K562 (cell line): ENCODE measurements at regions not wholly inside any gene's neighbourhood (a gene's known extent, or its start where the extent isn't known, plus 50 kb on each side); places are given as distances from the start of the nearest gene placed in this dataset.

ENCODE experiments used
- ATAC-seq: fragments of 200-7000 bp; cut with Tn5 transposase; 3 replicates; pipeline ENCODE4 v1.9.1; 2020; ENCODE audit warnings: moderate library complexity
- BruUV-seq: library from RNA; stranded (reverse); fragments of 400-500 nt; replicated peaks from 2 replicates; lab custom pipeline; 2021; lab: Mats Ljungman, UMichigan
- CTCF ChIA-PET: fragments of 300-600 bp; formaldehyde crosslinking; extraction: SDS; loops from one replicate; lab custom pipeline; 2021; ENCODE audit warnings: low intra/inter-chr PET ratio; lab: Yijun Ruan, JAX
- POLR2A ChIA-PET: fragments of 300-600, 350-650 bp; sonication (Branson Sonifier 250); formaldehyde crosslinking; extraction: SDS; loops from one replicate; lab custom pipeline; 2021; ENCODE audit warnings: antibody characterized with exemption, inconsistent platforms; lab: Yijun Ruan, JAX
- DNase-seq, 4 experiments: peaks; one replicate each; pipeline versions ENCODE4 v3.0.0 to v3.0.0-alpha.2; 2011 to 2018; ENCODE audit warnings: low spot score in 3 of 4, mixed read lengths in 3 of 4; ENCODE audit errors: extremely low read depth in 1 of 4
- FAIRE-seq: peaks from 2 replicates; lab custom pipeline; 2011; peaks lifted over from hg19 to GRCh38; lab: Jason Lieb, UNC
- H2AFZ ChIP-seq: 2 replicates; pipeline ENCODE4 v1.6.0; 2011; ENCODE audit warnings: low read depth, low read length, control low read depth, inconsistent platforms
- H3K27ac ChIP-seq: fragments of 200-600 bp; 3 replicates; pipeline ENCODE4 v1.8.0; 2011; ENCODE audit warnings: low read depth, mild to moderate bottlenecking, control low read depth, inconsistent platforms, low read length, moderate library complexity, mixed read lengths; ENCODE audit errors: extremely low read depth
- H3K27me3 ChIP-seq, 2 experiments: fragments of 300-600 bp in 1 of 2; 2 replicates in 1 of 2; 3 replicates in 1 of 2; pipeline versions ENCODE4 v1.6.0 to v1.8.0; 2011; ENCODE audit warnings: inconsistent platforms in 2 of 2, low read length in 2 of 2, mild to moderate bottlenecking in 1 of 2, mixed read lengths in 1 of 2, moderate library complexity in 1 of 2; ENCODE audit not compliant: control insufficient read depth in 2 of 2, insufficient read depth in 2 of 2
- H3K36me3 ChIP-seq: fragments of 300-600 bp; 3 replicates; pipeline ENCODE4 v1.8.0; 2011; ENCODE audit warnings: mild to moderate bottlenecking, low read length, inconsistent platforms; ENCODE audit not compliant: control insufficient read depth, insufficient read depth
- H3K4me1 ChIP-seq, 2 experiments: fragments of 200-600 bp in 1 of 2; replicated peaks in 1 of 2; 2 replicates in 1 of 2; 3 replicates in 1 of 2; pipeline versions ENCODE4 v1.5.1 to v1.8.0; 2011; ENCODE audit warnings: inconsistent platforms in 2 of 2, low read length in 2 of 2, mild to moderate bottlenecking in 1 of 2, mixed read lengths in 1 of 2, moderate library complexity in 1 of 2; ENCODE audit not compliant: control insufficient read depth in 2 of 2, insufficient read depth in 2 of 2
- H3K4me2 ChIP-seq: 2 replicates; pipeline ENCODE4 v1.6.1; 2011; ENCODE audit warnings: low read length, control low read depth, inconsistent platforms, mixed read lengths; ENCODE audit not compliant: insufficient read depth
- H3K4me3 ChIP-seq: fragments of 200-600 bp; sonication (generic), shearing (Covaris generic); 2 replicates; pipeline ENCODE4 v1.5.1; 2016; ENCODE audit warnings: control low read depth, inconsistent platforms
- H3K79me2 ChIP-seq: fragments of 200-600 bp; 3 replicates; pipeline ENCODE4 v1.8.0; 2011; ENCODE audit warnings: low read length, inconsistent platforms; ENCODE audit not compliant: control insufficient read depth, insufficient read depth
- H3K9ac ChIP-seq, 2 experiments: 2 replicates each; pipeline versions ENCODE4 v1.6.0 to v1.6.1; 2011; ENCODE audit warnings: low read depth in 2 of 2, low read length in 2 of 2, control low read depth in 1 of 2, inconsistent platforms in 1 of 2, mild to moderate bottlenecking in 1 of 2, mixed read lengths in 1 of 2; ENCODE audit not compliant: insufficient read depth in 1 of 2
- H3K9me1 ChIP-seq: one replicate; pipeline ENCODE4 v1.6.0; 2011; ENCODE audit warnings: inconsistent platforms, mild to moderate bottlenecking, low read length, moderate library complexity; ENCODE audit not compliant: control insufficient read depth, insufficient read depth
- H3K9me3 ChIP-seq: replicated peaks from 2 replicates; pipeline ENCODE4 v1.5.1; 2011; ENCODE audit warnings: low read depth, low read length, inconsistent platforms; ENCODE audit not compliant: control insufficient read depth, insufficient read depth
- H4K20me1 ChIP-seq: replicated peaks from 2 replicates; pipeline ENCODE4 v1.6.1; 2011; ENCODE audit warnings: low read length, inconsistent platforms, mixed read lengths; ENCODE audit not compliant: control insufficient read depth, insufficient read depth
- CBX3 ChIP-seq, 2 experiments: IDR thresholded peaks; 1 replicate in 1 of 2; 2 replicates in 1 of 2; pipeline ENCODE4 v1.6.1; 2012; ENCODE audit warnings: inconsistent platforms in 2 of 2, low read length in 2 of 2, borderline replicate concordance in 1 of 2, control low read depth in 1 of 2
- CBX5 ChIP-seq: IDR thresholded peaks from 2 replicates; pipeline ENCODE4 v1.6.1; 2014; ENCODE audit warnings: low read depth, borderline replicate concordance
- ZC3H4 ChIP-seq: sonication (generic); formaldehyde crosslinking; IDR thresholded peaks from 2 replicates; pipeline ENCODE4 v1.9.0; 2021; ENCODE audit warnings: missing genetic modification reagents, borderline replicate concordance
- ZNF280A ChIP-seq: fragments of 450-650 bp; IDR thresholded peaks from 2 replicates; pipeline ENCODE4 v1.6.1; 2018; ENCODE audit warnings: mild to moderate bottlenecking, low read depth; ENCODE audit not compliant: partially characterized antibody
- ZNF561 ChIP-seq: fragments of 450-650 bp; formaldehyde crosslinking; conservative IDR thresholded peaks from 2 replicates; pipeline ENCODE4 v1.4.0; 2020; ENCODE audit warnings: mild to moderate bottlenecking, moderate library complexity
- WGBS: fragments of 100-300 bp; shearing (Covaris generic); methylation state at CpG from one replicate; pipeline ENCODE4 v1.1.6; 2016; ENCODE audit warnings: low coverage, mixed read lengths; ENCODE audit not compliant: insufficient coverage; ENCODE audit errors: missing lambda C conversion rate; 5-methylcytosine and 5-hydroxymethylcytosine counted together
- in situ Hi-C: fragments of 300-500 bp; cut with MboI; formaldehyde crosslinking; loops from 4 replicates; pipeline ENCODE4 v1.15.0; 2018; ENCODE audit warnings: inconsistent platforms, mixed read lengths
- intact Hi-C: fragments of 100-400 bp; cut with micrococcal nuclease; formaldehyde crosslinking; loops from 2 replicates; pipeline ENCODE4 v1.14.2; 2022
- TF ChIP-seq, protein P1 (sequence below): sonication (generic); formaldehyde crosslinking; IDR thresholded peaks from 2 replicates; pipeline ENCODE4 v1.8.1; 2023; ENCODE audit warnings: mild to moderate bottlenecking, missing genetic modification reagents

DNA sequence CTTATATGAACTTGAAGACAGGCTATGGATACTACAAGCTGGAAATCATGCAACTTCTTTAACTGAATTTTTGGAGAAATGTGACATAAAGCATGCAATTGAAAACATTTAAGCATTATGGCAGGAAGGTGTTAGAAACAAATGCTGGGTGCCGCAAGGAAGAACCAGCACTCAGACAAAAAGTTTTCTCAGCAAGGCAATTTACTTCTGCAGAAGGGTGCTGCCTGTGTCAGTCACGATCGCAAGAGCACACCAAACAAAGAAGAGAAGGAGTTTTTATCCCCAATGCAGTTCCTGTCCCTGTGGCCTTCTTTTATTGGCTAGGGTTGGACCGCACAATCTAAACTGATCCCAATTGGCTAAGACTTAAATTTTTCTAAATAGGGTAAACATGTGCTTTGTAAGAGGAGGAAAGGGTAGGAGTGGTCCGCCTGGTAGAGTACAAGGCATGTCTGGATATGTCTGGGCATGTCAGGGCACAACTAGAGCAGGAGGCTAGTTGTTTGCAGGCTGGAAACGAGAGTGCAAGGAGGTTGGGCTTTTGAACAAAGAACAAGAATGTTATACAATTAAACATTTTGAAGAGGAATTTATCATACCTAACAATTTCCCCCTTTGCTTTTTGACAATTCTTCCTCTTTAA is 109.6 kb upstream of the FAM3C start:
- TF ChIP-seq ZNF280A (peak; percentile 69), ZC3H4 (CRISPR knock-in tag) (no peak), CBX3 (IDR thresholded peaks at IDR 0.05; ENCODE audit: borderline replicate concordance in 1 of 2, low read length in 2 of 2) (peak in 1 of 2 experiments; percentile 74; a peak in 2 of 3 replicates), CBX5 (peak; percentile 85), ZNF561 (CRISPR knock-in tag) (peak; percentile 87)
- TF ChIP-seq, protein P1, sequence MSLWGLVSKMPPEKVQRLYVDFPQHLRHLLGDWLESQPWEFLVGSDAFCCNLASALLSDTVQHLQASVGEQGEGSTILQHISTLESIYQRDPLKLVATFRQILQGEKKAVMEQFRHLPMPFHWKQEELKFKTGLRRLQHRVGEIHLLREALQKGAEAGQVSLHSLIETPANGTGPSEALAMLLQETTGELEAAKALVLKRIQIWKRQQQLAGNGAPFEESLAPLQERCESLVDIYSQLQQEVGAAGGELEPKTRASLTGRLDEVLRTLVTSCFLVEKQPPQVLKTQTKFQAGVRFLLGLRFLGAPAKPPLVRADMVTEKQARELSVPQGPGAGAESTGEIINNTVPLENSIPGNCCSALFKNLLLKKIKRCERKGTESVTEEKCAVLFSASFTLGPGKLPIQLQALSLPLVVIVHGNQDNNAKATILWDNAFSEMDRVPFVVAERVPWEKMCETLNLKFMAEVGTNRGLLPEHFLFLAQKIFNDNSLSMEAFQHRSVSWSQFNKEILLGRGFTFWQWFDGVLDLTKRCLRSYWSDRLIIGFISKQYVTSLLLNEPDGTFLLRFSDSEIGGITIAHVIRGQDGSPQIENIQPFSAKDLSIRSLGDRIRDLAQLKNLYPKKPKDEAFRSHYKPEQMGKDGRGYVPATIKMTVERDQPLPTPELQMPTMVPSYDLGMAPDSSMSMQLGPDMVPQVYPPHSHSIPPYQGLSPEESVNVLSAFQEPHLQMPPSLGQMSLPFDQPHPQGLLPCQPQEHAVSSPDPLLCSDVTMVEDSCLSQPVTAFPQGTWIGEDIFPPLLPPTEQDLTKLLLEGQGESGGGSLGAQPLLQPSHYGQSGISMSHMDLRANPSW (CRISPR knock-in tag), result no peak
- ATAC-seq, result no peak
- Histone ChIP-seq H3K79me2 (no peaks in the 10 kb centered on the region), H3K4me2 (no peak overlapping the region), H3K4me1 (no peaks in the 10 kb centered on the region), H3K36me3 (no peaks in the 10 kb centered on the region), H3K9ac (no peak overlapping the region), H2AFZ (no peak overlapping the region), H3K9me3 (peaks cover 3% of the 10 kb centered on the region; the same call in 1 of the 2 replicates), H3K4me3 (no peak overlapping the region), H4K20me1 (no peaks in the 10 kb centered on the region), H3K27me3 (no peaks in the 10 kb centered on the region), H3K27ac (no peak overlapping the region), H3K9me1 (no peaks in the 10 kb centered on the region)
- in situ Hi-C loops, result no loop called here
- POLR2A ChIA-PET, result no interaction called here
- FAIRE-seq, result no peak
- intact Hi-C loops, result no loop called here
- CTCF ChIA-PET, result no interaction called here
- no peak for DNase-seq
- no TSS peak for BruUV-seq
- whole genome bisulfite sequencing, result 11% methylated on average over 6 of the region's 6 CpGs
